IMR-90 (cell line): ENCODE measurements at regions not wholly inside any gene's neighbourhood (a gene's known extent, or its start where the extent isn't known, plus 50 kb on each side); places are given as distances from the start of the nearest gene placed in this dataset.

ENCODE experiments used
- ATAC-seq: fragments of 200-7000 bp; cut with Tn5 transposase; 2 replicates; pipeline ENCODE4 v1.9.1; 2020; ENCODE audit warnings: low read depth, mild to moderate bottlenecking, moderate library complexity
- BruUV-seq: library from RNA; stranded (reverse); fragments of 400-500 nt; replicated peaks from 2 replicates; lab custom pipeline; 2021; lab: Mats Ljungman, UMichigan
- CTCF ChIA-PET: fragments of 300-600 bp; formaldehyde crosslinking; extraction: SDS; loops from one replicate; lab custom pipeline; 2021; ENCODE audit warnings: antibody characterized with exemption; lab: Yijun Ruan, JAX
- POLR2A ChIA-PET: fragments of 300-600 bp; sonication (Branson Sonifier 250); formaldehyde crosslinking; loops from one replicate; lab custom pipeline; 2022; ENCODE audit warnings: antibody characterized with exemption; ENCODE audit not compliant: unreplicated experiment; lab: Charles Lee
- DNase-seq: peaks from one replicate; pipeline ENCODE4 v3.0.0; 2013
- H2AFZ ChIP-seq: replicated peaks from 2 replicates; pipeline ENCODE3; 2013; ENCODE audit warnings: low read length, mild to moderate bottlenecking; ENCODE audit not compliant: poor library complexity
- H2AK5ac ChIP-seq: 2 replicates; pipeline ENCODE4 v1.6.1; 2013; ENCODE audit warnings: low read depth, low read length, inconsistent platforms
- H2AK9ac ChIP-seq: replicated peaks from 2 replicates; pipeline ENCODE3; 2013; ENCODE audit warnings: mild to moderate bottlenecking, low read depth, low read length, moderate library complexity; ENCODE audit not compliant: poor library complexity
- H2BK120ac ChIP-seq: 2 replicates; pipeline ENCODE4 v1.6.1; 2013; ENCODE audit warnings: low read depth, low read length, inconsistent platforms
- H2BK15ac ChIP-seq: 3 replicates; pipeline ENCODE4 v1.6.1; 2013; ENCODE audit warnings: low read depth, low read length, inconsistent platforms
- H2BK20ac ChIP-seq: 2 replicates; pipeline ENCODE4 v1.6.1; 2013; ENCODE audit warnings: low read depth, mild to moderate bottlenecking, inconsistent platforms, low read length, moderate library complexity
- H2BK5ac ChIP-seq: 2 replicates; pipeline ENCODE4 v1.6.1; 2013; ENCODE audit warnings: mild to moderate bottlenecking, low read depth, low read length, inconsistent platforms; ENCODE audit not compliant: poor library complexity, severe bottlenecking
- H3K14ac ChIP-seq: replicated peaks from 2 replicates; pipeline ENCODE4 v1.6.1; 2013; ENCODE audit warnings: low read depth, low read length, inconsistent platforms
- H3K18ac ChIP-seq: 2 replicates; pipeline ENCODE4 v1.6.1; 2013; ENCODE audit warnings: low read depth, low read length, control low read depth
- H3K23ac ChIP-seq: 2 replicates; pipeline ENCODE4 v1.6.1; 2013; ENCODE audit warnings: low read depth, low read length, inconsistent platforms
- H3K27ac ChIP-seq: 2 replicates; pipeline ENCODE4 v1.5.1; 2013; ENCODE audit warnings: mild to moderate bottlenecking, control low read depth, low read length; ENCODE audit not compliant: insufficient read depth
- H3K27me3 ChIP-seq: 2 replicates; pipeline ENCODE4 v1.6.1; 2013; ENCODE audit warnings: low read length; ENCODE audit not compliant: control insufficient read depth, insufficient read depth
- H3K36me3 ChIP-seq: 2 replicates; pipeline ENCODE4 v1.6.1; 2013; ENCODE audit warnings: low read length, mixed read lengths; ENCODE audit not compliant: control insufficient read depth, insufficient read depth
- H3K4ac ChIP-seq: 2 replicates; pipeline ENCODE4 v1.6.1; 2013; ENCODE audit warnings: low read depth, low read length, inconsistent platforms
- H3K4me1 ChIP-seq: 2 replicates; pipeline ENCODE4 v1.6.1; 2013; ENCODE audit warnings: low read length, mixed read lengths; ENCODE audit not compliant: control insufficient read depth, insufficient read depth
- H3K4me2 ChIP-seq: 2 replicates; pipeline ENCODE4 v1.6.1; 2013; ENCODE audit warnings: low read depth, mild to moderate bottlenecking, control low read depth, low read length, moderate library complexity
- H3K4me3 ChIP-seq: 2 replicates; pipeline ENCODE4 v1.5.1; 2013; ENCODE audit warnings: low read depth, mild to moderate bottlenecking, control low read depth, low read length, moderate library complexity; ENCODE audit not compliant: insufficient read depth
- H3K56ac ChIP-seq: 2 replicates; pipeline ENCODE4 v1.6.1; 2013; ENCODE audit warnings: low read length, inconsistent platforms; ENCODE audit not compliant: insufficient read depth; ENCODE audit errors: extremely low read depth
- H3K79me1 ChIP-seq, 2 experiments: 2 replicates each; pipeline ENCODE4 v1.6.1; 2013; ENCODE audit warnings: low read length in 2 of 2, inconsistent platforms in 1 of 2, low read depth in 1 of 2
- H3K9ac ChIP-seq: 2 replicates; pipeline ENCODE4 v1.6.1; 2013; ENCODE audit warnings: low read depth, low read length, control low read depth
- H3K9me1 ChIP-seq: 2 replicates; pipeline ENCODE4 v1.6.1; 2013; ENCODE audit warnings: low read length, inconsistent platforms; ENCODE audit not compliant: insufficient read depth
- H3K9me3 ChIP-seq: 2 replicates; pipeline ENCODE4 v1.6.1; 2013; ENCODE audit warnings: low read length; ENCODE audit not compliant: control insufficient read depth, insufficient read depth
- H4K20me1 ChIP-seq: 2 replicates; pipeline ENCODE4 v1.6.1; 2013; ENCODE audit warnings: low read length, inconsistent platforms; ENCODE audit not compliant: insufficient read depth
- H4K5ac ChIP-seq: 2 replicates; pipeline ENCODE4 v1.6.1; 2013; ENCODE audit warnings: mild to moderate bottlenecking, low read depth, low read length, control low read depth
- H4K8ac ChIP-seq, 2 experiments: 2 replicates each; pipeline ENCODE4 v1.6.1; 2013; ENCODE audit warnings: low read depth in 2 of 2, low read length in 2 of 2, control low read depth in 1 of 2, inconsistent platforms in 1 of 2
- H4K91ac ChIP-seq: 2 replicates; pipeline ENCODE4 v1.6.1; 2013; ENCODE audit warnings: low read depth, low read length, inconsistent platforms; ENCODE audit not compliant: insufficient read depth
- MAFK ChIP-seq: IDR thresholded peaks from 2 replicates; pipeline ENCODE4 v1.6.1; 2012; ENCODE audit warnings: low read depth, low read length, improper control_type of control experiment
- MXI1 ChIP-seq: IDR thresholded peaks from 2 replicates; pipeline ENCODE4 v1.6.1; 2012; ENCODE audit warnings: low read depth, mild to moderate bottlenecking, low read length, moderate library complexity, borderline replicate concordance
- WGBS, 2 experiments: methylation state at CpG; one replicate each; pipeline versions ENCODE4 v1.1.5 to v1.1.7; 2013; ENCODE audit warnings: missing lambda C conversion rate in 2 of 2; ENCODE audit not compliant: insufficient read length in 1 of 2; ENCODE audit errors: extremely low coverage in 2 of 2; 5-methylcytosine and 5-hydroxymethylcytosine counted together
- dilution Hi-C: fragments of 300-500 bp; cut with HindIII; formaldehyde crosslinking; loops from one replicate; pipeline ENCODE4 v1.14.3; 2018; ENCODE audit warnings: low sequenced_read_pairs; ENCODE audit not compliant: unreplicated experiment
- in situ Hi-C: fragments of 300-500 bp; cut with MboI; formaldehyde crosslinking; loops from 3 replicates; pipeline ENCODE4 v1.14.3; 2019; ENCODE audit warnings: low sequenced_read_pairs, inconsistent platforms, mixed read lengths
- intact Hi-C: fragments of 100-400 bp; cut with micrococcal nuclease; formaldehyde crosslinking; loops from 2 replicates; pipeline ENCODE4 v1.10.0; 2022

- no peak overlapping the region for H3K4me3 ChIP-seq
- no peak overlapping the region for H3K9ac ChIP-seq
- intact Hi-C loops = no loop called here
- H3K9me1 ChIP-seq = no peaks in the 10 kb centered on the region
- H2AFZ ChIP-seq = no peak overlapping the region
- H3K14ac ChIP-seq = no peak overlapping the region
- H3K23ac ChIP-seq = no peak overlapping the region
- no peak overlapping the region for H2AK5ac ChIP-seq
- no peaks in the 10 kb centered on the region for H3K4me1 ChIP-seq
- no peak overlapping the region for H4K8ac ChIP-seq
- H2BK15ac ChIP-seq = no peak overlapping the region
- no peak for ATAC-seq
- in situ Hi-C loops = no loop called here
- no peaks in the 10 kb centered on the region for H3K36me3 ChIP-seq
- H3K56ac ChIP-seq = no peak overlapping the region
- TF ChIP-seq MXI1 (no peak), MAFK (peak; percentile 10; the same call in 1 of the 2 replicates)
- H3K27ac ChIP-seq = no peak overlapping the region
- H3K4me2 ChIP-seq = no peak overlapping the region
- no peak overlapping the region for H4K5ac ChIP-seq
- no peaks in the 10 kb centered on the region for H3K27me3 ChIP-seq
- POLR2A ChIA-PET = no interaction called here
- dilution Hi-C loops = no loop called here
- no TSS peak for BruUV-seq
- H3K4ac ChIP-seq = no peak overlapping the region
- H2BK5ac ChIP-seq = no peak overlapping the region
- H4K91ac ChIP-seq = no peak overlapping the region
- no peak overlapping the region for H2AK9ac ChIP-seq
- no peaks in the 10 kb centered on the region for H3K79me1 ChIP-seq
- H3K9me3 ChIP-seq = no peaks in the 10 kb centered on the region
- peak; percentile 29 for DNase-seq
- WGBS, 2 experiments = no CpG with 5 or more reads among the region's 1 CpG
- H3K18ac ChIP-seq = no peak overlapping the region
- CTCF ChIA-PET = no interaction called here
- no peak overlapping the region for H2BK20ac ChIP-seq
- H2BK120ac ChIP-seq = no peak overlapping the region
- no peaks in the 10 kb centered on the region for H4K20me1 ChIP-seq
These were observed 1112.0 kb upstream of the RAG2 start for GRCh38 chr11:37710031-37710430.
